ENCODE measurements at regions not wholly inside any gene's neighbourhood (a gene's known extent, or its start where the extent isn't known, plus 50 kb on each side); places are given as distances from the start of the nearest gene placed in this dataset.
"Not testable (repeated sequence)": the region's sequence is repeated elsewhere in the genome, so short reads cannot be mapped to it uniquely, and the experiment has no call there.

DNA sequence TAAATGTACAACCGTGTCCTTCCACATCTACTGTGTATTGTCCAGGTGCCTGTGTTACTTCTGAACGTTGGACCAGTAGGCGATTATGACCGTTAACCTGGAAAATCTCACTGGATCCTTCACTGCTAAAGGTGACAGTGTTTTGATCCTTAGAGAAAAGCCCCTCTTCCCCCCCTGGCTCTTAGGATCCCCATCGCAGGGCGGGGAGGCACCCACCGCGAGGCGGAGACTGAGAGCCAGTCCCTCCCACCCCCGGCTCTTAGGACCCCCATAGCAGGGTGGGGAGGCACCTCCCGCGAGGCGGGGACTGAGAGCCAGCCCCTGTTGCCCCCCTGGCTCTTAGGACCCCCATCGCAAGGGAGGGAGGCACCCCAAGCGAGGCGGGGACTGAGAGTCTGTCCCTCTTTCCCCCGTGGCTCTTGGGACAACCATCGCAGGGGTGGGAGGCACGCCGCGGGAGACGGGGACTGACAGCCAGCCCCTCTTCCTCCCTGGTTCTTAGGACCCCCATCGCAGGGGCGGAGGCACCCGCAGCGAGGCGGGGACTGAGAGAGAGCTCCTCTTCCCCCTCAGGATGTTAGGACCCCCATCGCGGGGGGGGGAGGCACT is 194.3 kb upstream of the PZP start:
- not testable (repeated sequence) for TF ChIP-seq POLR2A, POLR2AphosphoS5, TAF1 (IDR thresholded peaks at IDR 0.05; ENCODE audit: low read depth, low read length)
